RWPE1 (cell line): ENCODE measurements at regions not wholly inside any gene's neighbourhood (a gene's known extent, or its start where the extent isn't known, plus 50 kb on each side); places are given as distances from the start of the nearest gene placed in this dataset.

Source experiments
- CTCF ChIA-PET: fragments of 350-600 bp; sonication (Branson Sonifier 250); formaldehyde crosslinking; extraction: SDS; loops from one replicate; lab custom pipeline; 2021; lab: Yijun Ruan, JAX
- POLR2A ChIA-PET: fragments of 400-600 bp; formaldehyde crosslinking; extraction: SDS; loops from one replicate; lab custom pipeline; 2020; ENCODE audit warnings: antibody characterized with exemption; ENCODE audit not compliant: low non-redundant PET; lab: Yijun Ruan, JAX
- DNase-seq: peaks from one replicate; pipeline ENCODE4 v3.0.0; 2012; ENCODE audit warnings: low spot score
- H3K27ac ChIP-seq: fragments of 450-650 bp; 2 replicates; pipeline ENCODE4 v1.5.1; 2017
- TF ChIP-seq, protein P1 (sequence below): fragments of 450-650 bp; conservative IDR thresholded peaks from 2 replicates; pipeline ENCODE4 v1.5.1; 2017; ENCODE audit warnings: low read depth, mild to moderate bottlenecking

DNA sequence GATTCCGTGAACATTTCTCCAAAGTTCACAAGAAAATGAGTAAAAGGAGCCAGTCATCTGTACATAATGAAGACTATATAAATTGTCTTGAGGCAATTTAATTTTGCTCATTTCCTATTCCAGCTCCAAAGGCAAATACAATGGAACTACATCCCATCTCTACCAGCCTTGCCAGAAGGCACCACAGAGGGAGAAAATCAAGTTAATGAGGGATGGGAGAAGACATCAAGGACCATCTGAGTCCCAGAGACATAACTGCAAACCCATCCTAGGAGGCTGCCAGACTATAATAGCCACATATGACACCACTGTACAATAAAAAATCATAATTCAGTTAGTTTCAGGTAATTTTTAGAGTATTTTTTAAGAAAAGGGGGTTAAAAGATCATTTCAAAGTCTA is 136.3 kb upstream of the RGMB start:
- POLR2A ChIA-PET, result no interaction called here
- CTCF ChIA-PET, result interaction anchor here (0.7 kb wide), 1 partner anchor 216 kb away, joined by 5 read pairs; no protein-coding TSS in a partner anchor
- no peak for DNase-seq

DNA sequence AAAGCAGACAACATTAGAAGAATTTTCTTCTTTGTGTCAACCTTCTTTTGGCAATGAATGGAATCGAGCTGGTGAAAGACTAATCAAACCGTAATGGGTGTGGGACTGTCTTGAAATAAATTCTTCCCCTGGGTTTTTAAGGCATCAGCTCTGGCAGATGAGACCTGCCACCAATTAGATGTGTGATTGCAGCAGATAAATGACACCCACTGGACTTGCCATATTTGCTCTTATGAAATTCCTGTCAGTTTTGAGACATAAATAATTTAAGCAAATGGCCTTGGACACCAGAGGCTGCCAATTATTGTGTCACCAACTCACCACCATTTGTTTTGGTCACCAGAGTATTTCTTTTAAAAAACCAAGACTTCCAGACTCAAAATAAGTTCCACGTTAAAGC is 135.9 kb upstream of the RGMB start:
- ChIA-PET CTCF (no interaction called here), POLR2A (no interaction called here)
- H3K27ac ChIP-seq, result no peak overlapping the region
- DNase-seq, result no peak
- TF ChIP-seq, protein P1, sequence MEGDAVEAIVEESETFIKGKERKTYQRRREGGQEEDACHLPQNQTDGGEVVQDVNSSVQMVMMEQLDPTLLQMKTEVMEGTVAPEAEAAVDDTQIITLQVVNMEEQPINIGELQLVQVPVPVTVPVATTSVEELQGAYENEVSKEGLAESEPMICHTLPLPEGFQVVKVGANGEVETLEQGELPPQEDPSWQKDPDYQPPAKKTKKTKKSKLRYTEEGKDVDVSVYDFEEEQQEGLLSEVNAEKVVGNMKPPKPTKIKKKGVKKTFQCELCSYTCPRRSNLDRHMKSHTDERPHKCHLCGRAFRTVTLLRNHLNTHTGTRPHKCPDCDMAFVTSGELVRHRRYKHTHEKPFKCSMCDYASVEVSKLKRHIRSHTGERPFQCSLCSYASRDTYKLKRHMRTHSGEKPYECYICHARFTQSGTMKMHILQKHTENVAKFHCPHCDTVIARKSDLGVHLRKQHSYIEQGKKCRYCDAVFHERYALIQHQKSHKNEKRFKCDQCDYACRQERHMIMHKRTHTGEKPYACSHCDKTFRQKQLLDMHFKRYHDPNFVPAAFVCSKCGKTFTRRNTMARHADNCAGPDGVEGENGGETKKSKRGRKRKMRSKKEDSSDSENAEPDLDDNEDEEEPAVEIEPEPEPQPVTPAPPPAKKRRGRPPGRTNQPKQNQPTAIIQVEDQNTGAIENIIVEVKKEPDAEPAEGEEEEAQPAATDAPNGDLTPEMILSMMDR, result no peak

More for the DNA sequence above, 136.3 kb upstream of the RGMB start:
- TF ChIP-seq, protein P1, result no peak
- no peak overlapping the region for H3K27ac ChIP-seq

DNA sequence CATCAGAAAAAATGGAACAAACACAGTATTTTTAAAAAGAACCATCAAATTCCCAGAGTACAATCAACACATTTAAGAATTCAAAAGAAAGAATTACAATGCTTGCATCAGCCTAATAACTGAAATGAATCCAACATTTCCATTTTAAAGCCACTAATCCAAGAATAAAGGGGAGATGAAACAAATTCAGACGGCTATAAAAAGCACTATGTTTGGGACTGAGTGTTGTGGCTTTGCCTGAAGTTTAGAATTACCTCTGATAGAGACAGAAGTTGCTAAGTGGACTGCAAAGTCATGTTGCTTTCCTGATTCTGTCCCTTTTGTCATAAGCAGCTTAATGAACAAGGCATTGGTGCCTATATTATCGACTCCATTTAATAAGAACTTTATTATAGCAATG is 135.4 kb upstream of the RGMB start:
- H3K27ac ChIP-seq, result no peak overlapping the region
- TF ChIP-seq, protein P1, result no peak
- no peak for DNase-seq
- ChIA-PET POLR2A (no interaction called here), CTCF (no interaction called here)

DNA sequence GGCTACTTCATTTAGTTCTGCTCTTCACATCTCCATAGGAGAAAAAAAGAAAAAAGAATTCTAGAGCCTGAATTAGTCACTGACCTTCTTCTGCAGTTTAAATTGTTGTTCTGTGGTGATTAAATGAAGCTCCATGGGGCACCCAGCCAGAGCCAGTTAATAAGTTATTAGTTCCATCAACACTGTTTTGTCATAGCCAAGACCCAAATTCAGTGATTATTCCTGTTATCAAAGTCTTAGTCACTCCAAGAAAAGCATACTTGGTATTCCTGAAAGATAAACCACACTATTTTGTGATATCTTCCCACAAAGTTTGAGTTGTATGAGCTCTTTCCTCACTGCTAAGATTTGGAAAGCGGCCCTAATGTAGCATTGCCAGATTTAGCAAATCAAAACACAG is 134.8 kb upstream of the RGMB start:
- TF ChIP-seq, protein P1, result no peak
- ChIA-PET CTCF (interaction anchor here (0.7 to 1.0 kb wide), 2 partner anchors 38 to 1407 kb away, joined by 3 read pairs; no protein-coding TSS in a partner anchor), POLR2A (no interaction called here)
- DNase-seq, result no peak
- no peak overlapping the region for H3K27ac ChIP-seq

DNA sequence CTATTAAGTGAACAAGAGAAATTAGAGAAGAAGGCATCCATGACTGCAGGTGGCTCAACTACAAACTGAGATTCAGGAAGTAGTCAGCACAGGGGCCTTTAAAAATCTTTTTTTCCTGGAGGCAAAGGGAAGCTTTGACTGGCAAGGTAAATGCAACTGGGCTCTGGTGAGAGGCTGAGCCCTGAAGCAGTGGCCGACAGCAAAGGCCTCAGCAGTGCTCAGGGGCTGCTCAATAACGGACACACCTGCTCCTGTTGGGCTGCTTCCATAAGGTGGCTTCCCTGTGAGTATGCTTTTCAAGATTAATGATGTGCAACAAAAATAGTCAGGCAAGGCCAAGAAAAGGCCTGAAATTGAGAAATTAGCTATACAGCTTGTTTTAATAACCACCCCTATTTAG is 134.2 kb upstream of the RGMB start:
- H3K27ac ChIP-seq, result no peak overlapping the region
- POLR2A ChIA-PET, result no interaction called here
- TF ChIP-seq, protein P1, result no peak
- CTCF ChIA-PET, result interaction anchor here (0.7 to 1.0 kb wide), 2 partner anchors 38 to 1408 kb away, joined by 3 read pairs; no protein-coding TSS in a partner anchor
- no peak for DNase-seq

DNA sequence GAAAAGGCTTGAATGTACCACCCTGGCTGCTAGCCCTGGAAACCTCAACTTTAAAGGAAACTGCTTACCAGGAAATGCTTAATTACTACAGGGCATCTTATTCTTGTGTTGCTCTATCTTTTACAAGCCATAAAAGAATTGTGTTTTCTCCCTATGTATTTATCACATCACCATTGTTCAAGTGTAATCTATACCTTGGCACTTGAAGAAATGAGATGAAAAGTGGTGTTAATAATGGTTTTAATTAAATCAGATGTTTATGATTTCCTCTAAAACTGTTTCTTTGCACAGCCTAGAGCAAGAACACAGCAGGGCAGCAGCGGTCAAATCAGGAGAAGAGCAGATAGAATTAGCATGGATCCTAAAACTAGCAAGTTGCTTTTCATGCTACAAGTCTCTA is 131.8 kb upstream of the RGMB start:
- no peak overlapping the region for H3K27ac ChIP-seq
- ChIA-PET POLR2A (no interaction called here), CTCF (no interaction called here)
- DNase-seq, result no peak
- TF ChIP-seq, protein P1, result no peak
